ENCODE measurements at regions not wholly inside any gene's neighbourhood (a gene's known extent, or its start where the extent isn't known, plus 50 kb on each side); places are given as distances from the start of the nearest gene placed in this dataset.

- peak; percentile 83 for FAIRE-seq
- TF ChIP-seq STAG1 (CRISPR knock-in tag; IDR thresholded peaks at IDR 0.05) (peak; percentile 71), ZFP82 (CRISPR knock-in tag; IDR thresholded peaks at IDR 0.05; ENCODE audit: borderline replicate concordance) (no peak), FOXM1 (CRISPR knock-in tag; IDR thresholded peaks at IDR 0.05) (no peak), PREB (CRISPR knock-in tag; IDR thresholded peaks at IDR 0.05) (no peak), ZNF615 (CRISPR knock-in tag; IDR thresholded peaks at IDR 0.05; ENCODE audit: borderline replicate concordance) (no peak), AKAP8 (CRISPR knock-in tag; IDR thresholded peaks at IDR 0.05) (no peak), CTCF (CRISPR knock-in tag; IDR thresholded peaks at IDR 0.05) (peak; percentile 79), REL (CRISPR knock-in tag; conservative IDR thresholded peaks at IDR 0.05) (no peak), ZSCAN29 (CRISPR knock-in tag; conservative IDR thresholded peaks at IDR 0.05) (no peak), EHMT2 (IDR thresholded peaks at IDR 0.05; ENCODE audit: borderline replicate concordance, low read depth, low read length) (no peak), ZBTB14 (CRISPR knock-in tag; IDR thresholded peaks at IDR 0.05) (no peak), GMEB2 (CRISPR knock-in tag; IDR thresholded peaks at IDR 0.05; ENCODE audit: low read depth) (no peak), RAD21 (CRISPR knock-in tag; IDR thresholded peaks at IDR 0.05) (peak; percentile 42; the same call in 1 of the 2 replicates), ZNF782 (CRISPR knock-in tag; IDR thresholded peaks at IDR 0.05; ENCODE audit: borderline replicate concordance) (no peak), CAMTA2 (CRISPR knock-in tag; IDR thresholded peaks at IDR 0.05; ENCODE audit: borderline replicate concordance) (no peak), BCL3 (CRISPR knock-in tag; IDR thresholded peaks at IDR 0.05) (no peak), ZBTB7B (CRISPR knock-in tag; IDR thresholded peaks at IDR 0.05) (no peak), SMC3 (IDR thresholded peaks at IDR 0.05; ENCODE audit: low read length) (peak; percentile 58; the same call in 1 of the 2 replicates), ZMAT5 (CRISPR knock-in tag; IDR thresholded peaks at IDR 0.05; ENCODE audit: borderline replicate concordance, low read depth) (no peak)
These were observed 91.4 kb downstream of the RTL9 start for GRCh38 chrX:110450050-110450449.

More at GRCh38 chrX:110450050-110450449, 91.4 kb downstream of the RTL9 start:
- BruUV-seq (replicated peaks): no TSS peak
- Histone ChIP-seq H2AFZ (ENCODE audit: low read length) (no peak overlapping the region), H4K20me1 (ENCODE audit: insufficient read depth, low read length) (no peaks in the 10 kb centered on the region), H3K27me3 (ENCODE audit: control insufficient read depth in 1 of 2, insufficient read depth in 2 of 2, low read length in 2 of 2) (peaks cover 0 to 1% of the 10 kb centered on the region in 2 experiments; a peak in 1 of 5 replicates), H3K4me2 (ENCODE audit: low read depth, low read length) (no peak overlapping the region), H3K9me3 (ENCODE audit: low read length) (no peaks in the 10 kb centered on the region), H3K9ac (ENCODE audit: insufficient read depth, low read depth, low read length) (no peak overlapping the region), H3K27ac (ENCODE audit: extremely low read length, insufficient read depth, low read length) (no peak overlapping the region), H3K36me3 (replicated peaks in 1 of 2; ENCODE audit: control insufficient read depth in 1 of 2, insufficient read depth in 2 of 2, low read length in 2 of 2) (no peaks in the 10 kb centered on the region), H3K79me2 (ENCODE audit: insufficient read depth, low read length) (no peaks in the 10 kb centered on the region), H3K4me1 (ENCODE audit: insufficient read depth, low read length) (no peaks in the 10 kb centered on the region), H3K4me3 (replicated peaks in 1 of 3; ENCODE audit: insufficient read depth in 1 of 3, low read depth in 2 of 3, low read length in 3 of 3) (no peak overlapping the region)
- POLR2A ChIA-PET: no interaction called here
- CTCF ChIA-PET (ENCODE audit: low intra/inter-chr PET ratio, low total read pairs): interaction anchor here (1.3 to 1.5 kb wide), 2 partner anchors 216 to 398 kb away, joined by 4 to 5 read pairs; no protein-coding TSS in a partner anchor
- WGBS (ENCODE audit: low lambda C conversion rate): no CpG with 5 or more reads among the region's 4 CpGs
- peak; percentile 42 for DNase-seq (ENCODE audit: low spot score)
- in situ Hi-C loops (cut with HindIII; ENCODE audit: extremely low pct_ligation_motif_present, low pct_unique_long_range_greater_than_20kb): no loop called here
- intact Hi-C loops (cut with micrococcal nuclease; ENCODE audit: unreplicated experiment): loop anchor here (1.0 to 2.0 kb wide), 2 partner anchors 215 to 399 kb away; no protein-coding TSS in a partner anchor
- ATAC-seq: peak; percentile 94

Data from HepG2 (cell line).